ENCODE measurements at regions not wholly inside any gene's neighbourhood (a gene's known extent, or its start where the extent isn't known, plus 50 kb on each side); places are given as distances from the start of the nearest gene placed in this dataset.

DNA sequence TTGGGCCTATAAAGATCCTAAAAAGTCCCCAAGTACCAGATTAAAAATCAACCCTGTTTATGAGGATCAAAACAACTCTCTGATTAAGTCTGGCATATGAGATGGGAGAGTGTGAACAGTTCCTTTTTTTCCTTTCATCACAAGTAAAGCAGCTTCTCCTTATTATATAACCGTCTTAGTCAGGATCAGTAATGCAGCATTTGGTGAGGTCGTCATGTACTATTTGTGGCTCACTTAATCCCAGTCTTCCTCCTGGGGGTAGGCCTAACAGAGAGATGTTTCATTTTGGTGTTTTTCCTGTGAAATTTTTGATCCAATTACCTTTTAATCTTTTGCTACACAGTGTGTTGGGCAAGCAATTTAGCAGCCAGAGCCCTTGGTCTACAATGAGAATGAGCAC is 333.1 kb upstream of the KCNMB2 start:
- TF ChIP-seq RNF2 (IDR thresholded peaks at IDR 0.05; ENCODE audit: borderline replicate concordance, low read depth, low read length, missing control alignments, poor library complexity, severe bottlenecking) = no peak
- TF ChIP-seq, protein P1, sequence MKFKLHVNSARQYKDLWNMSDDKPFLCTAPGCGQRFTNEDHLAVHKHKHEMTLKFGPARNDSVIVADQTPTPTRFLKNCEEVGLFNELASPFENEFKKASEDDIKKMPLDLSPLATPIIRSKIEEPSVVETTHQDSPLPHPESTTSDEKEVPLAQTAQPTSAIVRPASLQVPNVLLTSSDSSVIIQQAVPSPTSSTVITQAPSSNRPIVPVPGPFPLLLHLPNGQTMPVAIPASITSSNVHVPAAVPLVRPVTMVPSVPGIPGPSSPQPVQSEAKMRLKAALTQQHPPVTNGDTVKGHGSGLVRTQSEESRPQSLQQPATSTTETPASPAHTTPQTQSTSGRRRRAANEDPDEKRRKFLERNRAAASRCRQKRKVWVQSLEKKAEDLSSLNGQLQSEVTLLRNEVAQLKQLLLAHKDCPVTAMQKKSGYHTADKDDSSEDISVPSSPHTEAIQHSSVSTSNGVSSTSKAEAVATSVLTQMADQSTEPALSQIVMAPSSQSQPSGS (IDR thresholded peaks at IDR 0.05; ENCODE audit: low read length) = no peak
- TF ChIP-seq, protein P2, sequence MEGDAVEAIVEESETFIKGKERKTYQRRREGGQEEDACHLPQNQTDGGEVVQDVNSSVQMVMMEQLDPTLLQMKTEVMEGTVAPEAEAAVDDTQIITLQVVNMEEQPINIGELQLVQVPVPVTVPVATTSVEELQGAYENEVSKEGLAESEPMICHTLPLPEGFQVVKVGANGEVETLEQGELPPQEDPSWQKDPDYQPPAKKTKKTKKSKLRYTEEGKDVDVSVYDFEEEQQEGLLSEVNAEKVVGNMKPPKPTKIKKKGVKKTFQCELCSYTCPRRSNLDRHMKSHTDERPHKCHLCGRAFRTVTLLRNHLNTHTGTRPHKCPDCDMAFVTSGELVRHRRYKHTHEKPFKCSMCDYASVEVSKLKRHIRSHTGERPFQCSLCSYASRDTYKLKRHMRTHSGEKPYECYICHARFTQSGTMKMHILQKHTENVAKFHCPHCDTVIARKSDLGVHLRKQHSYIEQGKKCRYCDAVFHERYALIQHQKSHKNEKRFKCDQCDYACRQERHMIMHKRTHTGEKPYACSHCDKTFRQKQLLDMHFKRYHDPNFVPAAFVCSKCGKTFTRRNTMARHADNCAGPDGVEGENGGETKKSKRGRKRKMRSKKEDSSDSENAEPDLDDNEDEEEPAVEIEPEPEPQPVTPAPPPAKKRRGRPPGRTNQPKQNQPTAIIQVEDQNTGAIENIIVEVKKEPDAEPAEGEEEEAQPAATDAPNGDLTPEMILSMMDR (IDR thresholded peaks at IDR 0.05; ENCODE audit: control extremely low read depth in 1 of 3, insufficient read depth in 1 of 3, low read depth in 1 of 3, low read length in 3 of 3) = no peak
